ENCODE measurements at regions not wholly inside any gene's neighbourhood (a gene's known extent, or its start where the extent isn't known, plus 50 kb on each side); places are given as distances from the start of the nearest gene placed in this dataset.

- TF ChIP-seq CTCF (IDR thresholded peaks at IDR 0.05; ENCODE audit: insufficient read depth, low read depth, low read length) (no peak), EZH2 (IDR thresholded peaks at IDR 0.05; ENCODE audit: insufficient read depth, low read length) (no peak)
These were observed 390.2 kb downstream of the TLR4 start for GRCh38 chr9:118094387-118094786.

Data from astrocyte (in vitro differentiated cells and primary cell).